ENCODE measurements at regions not wholly inside any gene's neighbourhood (a gene's known extent, or its start where the extent isn't known, plus 50 kb on each side); places are given as distances from the start of the nearest gene placed in this dataset.

DNA sequence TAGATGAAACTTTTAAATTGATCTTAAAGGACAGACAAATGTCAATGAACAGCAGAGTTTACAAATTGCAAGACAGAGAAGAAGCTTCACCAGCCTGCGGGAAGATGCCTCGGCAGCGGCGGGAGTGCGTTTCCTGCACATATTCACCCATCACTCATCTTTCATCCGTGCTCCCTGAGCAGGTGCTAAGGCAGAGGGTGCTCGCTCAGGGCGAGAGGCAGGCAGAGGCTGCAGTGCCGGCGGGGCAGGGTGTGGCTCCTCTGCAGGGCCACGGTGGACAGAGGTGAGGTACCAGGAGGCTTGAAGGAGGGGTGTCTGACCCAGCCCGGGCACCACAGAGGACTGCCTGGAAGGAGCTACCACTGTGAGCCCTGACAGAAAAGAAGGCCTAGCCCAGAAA is 155.2 kb upstream of the PPP2R2D start:
- TF ChIP-seq, protein P1, sequence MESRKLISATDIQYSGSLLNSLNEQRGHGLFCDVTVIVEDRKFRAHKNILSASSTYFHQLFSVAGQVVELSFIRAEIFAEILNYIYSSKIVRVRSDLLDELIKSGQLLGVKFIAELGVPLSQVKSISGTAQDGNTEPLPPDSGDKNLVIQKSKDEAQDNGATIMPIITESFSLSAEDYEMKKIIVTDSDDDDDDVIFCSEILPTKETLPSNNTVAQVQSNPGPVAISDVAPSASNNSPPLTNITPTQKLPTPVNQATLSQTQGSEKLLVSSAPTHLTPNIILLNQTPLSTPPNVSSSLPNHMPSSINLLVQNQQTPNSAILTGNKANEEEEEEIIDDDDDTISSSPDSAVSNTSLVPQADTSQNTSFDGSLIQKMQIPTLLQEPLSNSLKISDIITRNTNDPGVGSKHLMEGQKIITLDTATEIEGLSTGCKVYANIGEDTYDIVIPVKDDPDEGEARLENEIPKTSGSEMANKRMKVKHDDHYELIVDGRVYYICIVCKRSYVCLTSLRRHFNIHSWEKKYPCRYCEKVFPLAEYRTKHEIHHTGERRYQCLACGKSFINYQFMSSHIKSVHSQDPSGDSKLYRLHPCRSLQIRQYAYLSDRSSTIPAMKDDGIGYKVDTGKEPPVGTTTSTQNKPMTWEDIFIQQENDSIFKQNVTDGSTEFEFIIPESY (CRISPR knock-in tag; IDR thresholded peaks at IDR 0.05) = no peak
- TF ChIP-seq CREB1 (IDR thresholded peaks at IDR 0.05) (no peak), CREB1 (CRISPR knock-in tag; IDR thresholded peaks at IDR 0.05) (no peak), KLF9 (CRISPR knock-in tag; IDR thresholded peaks at IDR 0.05; ENCODE audit: low read depth) (no peak)
